ENCODE measurements at regions not wholly inside any gene's neighbourhood (a gene's known extent, or its start where the extent isn't known, plus 50 kb on each side); places are given as distances from the start of the nearest gene placed in this dataset.

DNA sequence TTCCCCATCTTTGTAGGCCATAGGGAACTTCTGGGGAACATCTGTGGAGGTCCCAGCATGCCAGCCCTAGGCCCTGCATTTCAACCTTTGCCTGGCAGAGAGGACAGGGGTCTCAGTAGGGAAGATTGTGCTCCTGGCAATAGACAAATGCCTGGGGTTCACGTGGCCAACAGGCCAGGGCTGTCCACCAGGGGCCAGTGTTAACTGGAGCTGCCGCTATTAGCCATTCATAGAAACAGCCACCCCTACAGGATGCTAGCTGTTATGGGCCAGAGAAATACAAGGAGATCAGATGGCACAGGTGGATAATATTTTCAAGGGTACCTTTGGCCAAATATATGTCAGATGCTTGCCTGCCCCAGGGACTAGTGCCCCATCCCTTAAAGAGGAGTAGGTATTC is 932.9 kb downstream of the QKI start:
- H3K27ac ChIP-seq (ENCODE audit: low read depth, low read length): no peak overlapping the region
- no peaks in the 10 kb centered on the region for H3K4me1 ChIP-seq (ENCODE audit: control insufficient read depth, low read length)
- no peaks in the 10 kb centered on the region for H3K9me2 ChIP-seq (replicated peaks; ENCODE audit: control insufficient read depth, low read length)
- no peaks in the 10 kb centered on the region for H3F3A ChIP-seq (ENCODE audit: control insufficient read depth, insufficient read depth)
- H4K20me1 ChIP-seq (ENCODE audit: control insufficient read depth, insufficient read depth, low read depth, low read length): no peaks in the 10 kb centered on the region
- H3K4me2 ChIP-seq (ENCODE audit: low read length): no peak overlapping the region
- no peak overlapping the region for H3K4me3 ChIP-seq (ENCODE audit: low read length)
- H3K27me3 ChIP-seq (ENCODE audit: control insufficient read depth, low read length): no peaks in the 10 kb centered on the region
- H3K79me2 ChIP-seq (ENCODE audit: control insufficient read depth, low read length): no peaks in the 10 kb centered on the region
- no peaks in the 10 kb centered on the region for H3K9me3 ChIP-seq (ENCODE audit: control insufficient read depth, insufficient read depth, low read length)
- TF ChIP-seq, protein P1, sequence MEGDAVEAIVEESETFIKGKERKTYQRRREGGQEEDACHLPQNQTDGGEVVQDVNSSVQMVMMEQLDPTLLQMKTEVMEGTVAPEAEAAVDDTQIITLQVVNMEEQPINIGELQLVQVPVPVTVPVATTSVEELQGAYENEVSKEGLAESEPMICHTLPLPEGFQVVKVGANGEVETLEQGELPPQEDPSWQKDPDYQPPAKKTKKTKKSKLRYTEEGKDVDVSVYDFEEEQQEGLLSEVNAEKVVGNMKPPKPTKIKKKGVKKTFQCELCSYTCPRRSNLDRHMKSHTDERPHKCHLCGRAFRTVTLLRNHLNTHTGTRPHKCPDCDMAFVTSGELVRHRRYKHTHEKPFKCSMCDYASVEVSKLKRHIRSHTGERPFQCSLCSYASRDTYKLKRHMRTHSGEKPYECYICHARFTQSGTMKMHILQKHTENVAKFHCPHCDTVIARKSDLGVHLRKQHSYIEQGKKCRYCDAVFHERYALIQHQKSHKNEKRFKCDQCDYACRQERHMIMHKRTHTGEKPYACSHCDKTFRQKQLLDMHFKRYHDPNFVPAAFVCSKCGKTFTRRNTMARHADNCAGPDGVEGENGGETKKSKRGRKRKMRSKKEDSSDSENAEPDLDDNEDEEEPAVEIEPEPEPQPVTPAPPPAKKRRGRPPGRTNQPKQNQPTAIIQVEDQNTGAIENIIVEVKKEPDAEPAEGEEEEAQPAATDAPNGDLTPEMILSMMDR (IDR thresholded peaks at IDR 0.05; ENCODE audit: low read depth, low read length, poor library complexity, severe bottlenecking): no peak
- TF ChIP-seq EZH2phosphoT487 (IDR thresholded peaks at IDR 0.05; ENCODE audit: borderline replicate concordance, low read length): no peak
- no peaks in the 10 kb centered on the region for H3K36me3 ChIP-seq (ENCODE audit: control insufficient read depth, low read length)

DNA sequence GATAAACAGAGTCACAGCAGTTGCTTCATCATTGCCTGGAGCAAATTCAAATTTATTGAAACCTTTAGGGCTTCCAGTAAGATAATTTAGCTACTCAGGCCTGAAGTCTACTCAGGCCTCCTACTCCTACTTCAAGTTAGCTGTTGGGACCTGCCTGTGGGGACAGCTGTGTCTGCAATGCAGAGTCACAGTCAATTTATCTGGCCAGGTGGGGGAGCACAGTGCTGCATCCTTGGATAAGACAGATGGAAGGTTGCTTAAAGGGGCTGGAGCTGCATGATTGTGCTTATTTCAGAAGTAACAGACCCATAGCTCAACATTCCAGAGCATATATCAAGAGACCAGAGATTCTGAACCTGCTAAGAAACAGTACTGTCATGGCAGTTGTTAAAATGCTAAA is 932.1 kb downstream of the QKI start:
- no peak overlapping the region for H3K4me3 ChIP-seq (ENCODE audit: low read length)

GRCh38 chr6:164345806-164346496 is 931.4 kb downstream of the QKI start:
- Histone ChIP-seq H3K4me1 (ENCODE audit: control insufficient read depth, low read length) (no peaks in the 10 kb centered on the region), H3K4me2 (ENCODE audit: low read length) (no peak overlapping the region), H3K9me2 (replicated peaks; ENCODE audit: control insufficient read depth, low read length) (no peaks in the 10 kb centered on the region), H3K9me3 (ENCODE audit: control insufficient read depth, insufficient read depth, low read length) (no peaks in the 10 kb centered on the region), H3K36me3 (ENCODE audit: control insufficient read depth, low read length) (no peaks in the 10 kb centered on the region), H4K20me1 (ENCODE audit: control insufficient read depth, insufficient read depth, low read depth, low read length) (no peaks in the 10 kb centered on the region), H3K27ac (ENCODE audit: low read depth, low read length) (no peak overlapping the region), H3K79me2 (ENCODE audit: control insufficient read depth, low read length) (no peaks in the 10 kb centered on the region), H3K4me3 (ENCODE audit: low read length) (no peak overlapping the region), H3K27me3 (ENCODE audit: control insufficient read depth, low read length) (no peaks in the 10 kb centered on the region), H3F3A (ENCODE audit: control insufficient read depth, insufficient read depth) (no peaks in the 10 kb centered on the region)
- TF ChIP-seq, protein P1 (IDR thresholded peaks at IDR 0.05; ENCODE audit: low read depth, low read length, poor library complexity, severe bottlenecking): no peak
- no peak for TF ChIP-seq EZH2phosphoT487 (IDR thresholded peaks at IDR 0.05; ENCODE audit: borderline replicate concordance, low read length)

More for the DNA sequence above, 932.1 kb downstream of the QKI start:
- no peak for TF ChIP-seq EZH2phosphoT487 (IDR thresholded peaks at IDR 0.05; ENCODE audit: borderline replicate concordance, low read length)
- TF ChIP-seq, protein P1 (IDR thresholded peaks at IDR 0.05; ENCODE audit: low read depth, low read length, poor library complexity, severe bottlenecking): no peak
- Histone ChIP-seq H3K4me1 (ENCODE audit: control insufficient read depth, low read length) (no peaks in the 10 kb centered on the region), H3K9me2 (replicated peaks; ENCODE audit: control insufficient read depth, low read length) (no peaks in the 10 kb centered on the region), H3K36me3 (ENCODE audit: control insufficient read depth, low read length) (no peaks in the 10 kb centered on the region), H3K4me2 (ENCODE audit: low read length) (no peak overlapping the region), H3F3A (ENCODE audit: control insufficient read depth, insufficient read depth) (no peaks in the 10 kb centered on the region), H3K27me3 (ENCODE audit: control insufficient read depth, low read length) (no peaks in the 10 kb centered on the region), H3K79me2 (ENCODE audit: control insufficient read depth, low read length) (no peaks in the 10 kb centered on the region), H3K27ac (ENCODE audit: low read depth, low read length) (no peak overlapping the region), H3K9me3 (ENCODE audit: control insufficient read depth, insufficient read depth, low read length) (no peaks in the 10 kb centered on the region), H4K20me1 (ENCODE audit: control insufficient read depth, insufficient read depth, low read depth, low read length) (no peaks in the 10 kb centered on the region)
